ENCODE measurements at regions not wholly inside any gene's neighbourhood (a gene's known extent, or its start where the extent isn't known, plus 50 kb on each side); places are given as distances from the start of the nearest gene placed in this dataset.

GRCh38 chr3:177553579-177553978 lies 356.3 kb upstream of the TBL1XR1 start:
- H3K4me2 ChIP-seq (ENCODE audit: low read length), result no peak overlapping the region

GRCh38 chr3:177554895-177555759 lies 357.8 kb upstream of the TBL1XR1 start:
- Histone ChIP-seq H2BK12ac (ENCODE audit: low read length) (peak overlapping the region; percentile 9), H2BK5ac (ENCODE audit: low read depth, low read length, poor library complexity) (peak overlapping the region; percentile 14), H3K4me2 (ENCODE audit: low read length) (no peak overlapping the region), H3K36me3 (ENCODE audit: control insufficient read depth in 1 of 2, insufficient read depth in 2 of 2, low read length in 2 of 2) (no peaks in the 10 kb centered on the region), H4K8ac (ENCODE audit: low read depth, low read length) (no peak overlapping the region), H2BK120ac (ENCODE audit: insufficient read depth, low read length, poor library complexity) (no peak overlapping the region), H3K14ac (ENCODE audit: low read length) (no peak overlapping the region), H3K27me3 (ENCODE audit: insufficient read depth, low read length) (no peaks in the 10 kb centered on the region), H3K9ac (ENCODE audit: low read length) (no peak overlapping the region), H3K4me1 (ENCODE audit: control insufficient read depth in 1 of 2, insufficient read depth in 2 of 2, low read length in 2 of 2) (peaks cover 0 to 6% of the 10 kb centered on the region in 2 experiments), H3K9me3 (ENCODE audit: insufficient read depth, low read depth, low read length) (no peaks in the 10 kb centered on the region), H3K4me3 (ENCODE audit: low read depth, low read length) (no peak overlapping the region), H3K18ac (ENCODE audit: low read length) (no peak overlapping the region), H3K4ac (ENCODE audit: low read depth, low read length) (no peak overlapping the region), H4K12ac (ENCODE audit: low read depth, low read length) (no peak overlapping the region), H2AFZ (ENCODE audit: insufficient read depth, low read length, poor library complexity) (no peak overlapping the region), H4K91ac (ENCODE audit: low read depth, low read length) (no peak overlapping the region), H3K79me1 (ENCODE audit: low read length) (no peaks in the 10 kb centered on the region), H3K23ac (ENCODE audit: low read length) (no peak overlapping the region), H3K27ac (ENCODE audit: low read depth, low read length) (no peak overlapping the region), H3K79me2 (ENCODE audit: control insufficient read depth, insufficient read depth, low read length, poor library complexity) (no peaks in the 10 kb centered on the region), H2AK5ac (ENCODE audit: low read length) (no peak overlapping the region)
- peak; percentile 6 to 36 for DNase-seq
- WGBS (ENCODE audit: extremely low coverage, insufficient coverage, insufficient read length), result no CpG with 5 or more reads among the region's 2 CpGs

More at GRCh38 chr3:177553579-177553978, 356.3 kb upstream of the TBL1XR1 start:
- no CpG with 5 or more reads among the region's 2 CpGs for WGBS (ENCODE audit: extremely low coverage, insufficient coverage, insufficient read length)
- H2BK120ac ChIP-seq (ENCODE audit: insufficient read depth, low read length, poor library complexity), result no peak overlapping the region
- no peaks in the 10 kb centered on the region for H3K27me3 ChIP-seq (ENCODE audit: insufficient read depth, low read length)
- H4K12ac ChIP-seq (ENCODE audit: low read depth, low read length), result no peak overlapping the region
- H3K27ac ChIP-seq (ENCODE audit: low read depth, low read length), result no peak overlapping the region
- H3K9ac ChIP-seq (ENCODE audit: low read length), result no peak overlapping the region
- H3K23ac ChIP-seq (ENCODE audit: low read length), result no peak overlapping the region
- H2BK12ac ChIP-seq (ENCODE audit: low read length), result no peak overlapping the region
- H2AFZ ChIP-seq (ENCODE audit: insufficient read depth, low read length, poor library complexity), result no peak overlapping the region
- H3K79me1 ChIP-seq (ENCODE audit: low read length), result no peaks in the 10 kb centered on the region
- no peak for DNase-seq
- H4K91ac ChIP-seq (ENCODE audit: low read depth, low read length), result no peak overlapping the region
- H4K8ac ChIP-seq (ENCODE audit: low read depth, low read length), result no peak overlapping the region
- H3K4me3 ChIP-seq (ENCODE audit: low read depth, low read length), result no peak overlapping the region
- no peaks in the 10 kb centered on the region for H3K9me3 ChIP-seq (ENCODE audit: insufficient read depth, low read depth, low read length)
- H3K36me3 ChIP-seq (ENCODE audit: control insufficient read depth in 1 of 2, insufficient read depth in 2 of 2, low read length in 2 of 2), result no peaks in the 10 kb centered on the region
- H3K14ac ChIP-seq (ENCODE audit: low read length), result no peak overlapping the region
- H3K4me1 ChIP-seq (ENCODE audit: control insufficient read depth in 1 of 2, insufficient read depth in 2 of 2, low read length in 2 of 2), result peaks cover 0 to 6% of the 10 kb centered on the region in 2 experiments
- no peak overlapping the region for H3K18ac ChIP-seq (ENCODE audit: low read length)
- no peak overlapping the region for H2AK5ac ChIP-seq (ENCODE audit: low read length)
- H3K4ac ChIP-seq (ENCODE audit: low read depth, low read length), result no peak overlapping the region
- no peak overlapping the region for H2BK5ac ChIP-seq (ENCODE audit: low read depth, low read length, poor library complexity)
- no peaks in the 10 kb centered on the region for H3K79me2 ChIP-seq (ENCODE audit: control insufficient read depth, insufficient read depth, low read length, poor library complexity)

- no peak for DNase-seq
- Histone ChIP-seq H3K79me2 (ENCODE audit: control insufficient read depth, insufficient read depth, low read length, poor library complexity) (no peaks in the 10 kb centered on the region), H3K4ac (ENCODE audit: low read depth, low read length) (no peak overlapping the region), H2AK5ac (ENCODE audit: low read length) (no peak overlapping the region), H2BK5ac (ENCODE audit: low read depth, low read length, poor library complexity) (no peak overlapping the region), H3K79me1 (ENCODE audit: low read length) (no peaks in the 10 kb centered on the region), H3K9ac (ENCODE audit: low read length) (no peak overlapping the region), H3K23ac (ENCODE audit: low read length) (no peak overlapping the region), H4K8ac (ENCODE audit: low read depth, low read length) (no peak overlapping the region), H2BK120ac (ENCODE audit: insufficient read depth, low read length, poor library complexity) (no peak overlapping the region), H3K36me3 (ENCODE audit: control insufficient read depth in 1 of 2, insufficient read depth in 2 of 2, low read length in 2 of 2) (no peaks in the 10 kb centered on the region), H3K27me3 (ENCODE audit: insufficient read depth, low read length) (no peaks in the 10 kb centered on the region), H4K12ac (ENCODE audit: low read depth, low read length) (no peak overlapping the region), H4K91ac (ENCODE audit: low read depth, low read length) (no peak overlapping the region), H2BK12ac (ENCODE audit: low read length) (no peak overlapping the region), H3K4me3 (ENCODE audit: low read depth, low read length) (no peak overlapping the region), H3K18ac (ENCODE audit: low read length) (no peak overlapping the region), H3K4me2 (ENCODE audit: low read length) (no peak overlapping the region), H3K4me1 (ENCODE audit: control insufficient read depth in 1 of 2, insufficient read depth in 2 of 2, low read length in 2 of 2) (peaks cover 0 to 5% of the 10 kb centered on the region in 2 experiments), H3K14ac (ENCODE audit: low read length) (no peak overlapping the region), H2AFZ (ENCODE audit: insufficient read depth, low read length, poor library complexity) (no peak overlapping the region), H3K27ac (ENCODE audit: low read depth, low read length) (no peak overlapping the region), H3K9me3 (ENCODE audit: insufficient read depth, low read depth, low read length) (no peaks in the 10 kb centered on the region)
- no CpG with 5 or more reads among the region's 3 CpGs for WGBS (ENCODE audit: extremely low coverage, insufficient coverage, insufficient read length)
These were observed 360.3 kb upstream of the TBL1XR1 start for GRCh38 chr3:177557548-177557947.

DNA sequence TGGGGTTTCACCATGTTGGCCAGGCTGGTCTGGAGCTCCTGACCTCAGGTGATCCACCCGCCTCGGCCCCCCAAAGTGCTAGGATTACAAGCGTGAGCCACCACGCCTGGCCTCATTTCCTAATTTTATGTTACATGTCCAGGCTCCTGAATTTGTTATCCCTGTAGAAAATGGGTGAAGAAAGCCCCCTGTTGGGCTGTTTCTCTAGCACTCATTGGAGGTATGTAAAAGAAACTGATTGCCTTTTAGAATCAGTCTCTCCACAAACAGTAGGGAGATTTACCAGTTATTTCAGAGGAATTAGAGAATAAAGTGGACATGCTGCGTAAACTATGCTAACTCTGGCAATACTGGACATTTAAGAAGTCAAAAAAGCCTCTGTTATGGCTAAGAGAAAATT lies 364.1 kb upstream of the TBL1XR1 start:
- H4K91ac ChIP-seq (ENCODE audit: low read depth, low read length), result no peak overlapping the region
- H2AK5ac ChIP-seq (ENCODE audit: low read length), result no peak overlapping the region
- no peak overlapping the region for H4K8ac ChIP-seq (ENCODE audit: low read depth, low read length)
- H2AFZ ChIP-seq (ENCODE audit: insufficient read depth, low read length, poor library complexity), result no peak overlapping the region
- no peak overlapping the region for H2BK5ac ChIP-seq (ENCODE audit: low read depth, low read length, poor library complexity)
- H3K27ac ChIP-seq (ENCODE audit: low read depth, low read length), result no peak overlapping the region
- no peak for DNase-seq
- H3K4me3 ChIP-seq (ENCODE audit: low read depth, low read length), result no peak overlapping the region
- no CpG with 5 or more reads among the region's 5 CpGs for WGBS (ENCODE audit: extremely low coverage, insufficient coverage, insufficient read length)
- no peak overlapping the region for H2BK12ac ChIP-seq (ENCODE audit: low read length)
- no peaks in the 10 kb centered on the region for H3K9me3 ChIP-seq (ENCODE audit: insufficient read depth, low read depth, low read length)
- H3K4me2 ChIP-seq (ENCODE audit: low read length), result no peak overlapping the region
- H3K79me2 ChIP-seq (ENCODE audit: control insufficient read depth, insufficient read depth, low read length, poor library complexity), result no peaks in the 10 kb centered on the region
- H3K23ac ChIP-seq (ENCODE audit: low read length), result no peak overlapping the region
- no peak overlapping the region for H3K9ac ChIP-seq (ENCODE audit: low read length)
- no peak overlapping the region for H4K12ac ChIP-seq (ENCODE audit: low read depth, low read length)
- H3K4me1 ChIP-seq (ENCODE audit: control insufficient read depth in 1 of 2, insufficient read depth in 2 of 2, low read length in 2 of 2), result peaks cover 0 to 3% of the 10 kb centered on the region in 2 experiments
- H3K4ac ChIP-seq (ENCODE audit: low read depth, low read length), result no peak overlapping the region
- no peak overlapping the region for H2BK120ac ChIP-seq (ENCODE audit: insufficient read depth, low read length, poor library complexity)
- no peaks in the 10 kb centered on the region for H3K36me3 ChIP-seq (ENCODE audit: control insufficient read depth in 1 of 2, insufficient read depth in 2 of 2, low read length in 2 of 2)
- no peak overlapping the region for H3K18ac ChIP-seq (ENCODE audit: low read length)
- H3K14ac ChIP-seq (ENCODE audit: low read length), result no peak overlapping the region
- H3K27me3 ChIP-seq (ENCODE audit: insufficient read depth, low read length), result no peaks in the 10 kb centered on the region
- H3K79me1 ChIP-seq (ENCODE audit: low read length), result no peaks in the 10 kb centered on the region

Data from trophoblast cell (in vitro differentiated cells and primary cell).